Inferior parietal cortex (tissue), 1 donor: ENCODE measurements at regions not wholly inside any gene's neighbourhood (a gene's known extent, or its start where the extent isn't known, plus 50 kb on each side); places are given as distances from the start of the nearest gene placed in this dataset.

Source experiments
- DNase-seq: peaks from one replicate; pipeline ENCODE4 v3.0.0-alpha.2; 2016; ENCODE audit errors: extremely low spot score

GRCh38 chr20:18971121-18971520 is 157.5 kb downstream of the SCP2D1 start:
- DNase-seq = no peak

- no peak for DNase-seq
Observed at GRCh38 chr20:18971574-18971973, 158.0 kb downstream of the SCP2D1 start.

GRCh38 chr20:18972251-18972876 is 158.8 kb downstream of the SCP2D1 start:
- no peak for DNase-seq

GRCh38 chr20:18973529-18974173 is 160.1 kb downstream of the SCP2D1 start:
- no peak for DNase-seq

- DNase-seq = no peak
Observed at GRCh38 chr20:18974660-18975059, 161.1 kb downstream of the SCP2D1 start.

- no peak for DNase-seq
Observed at GRCh38 chr20:18977441-18977840, 163.9 kb downstream of the SCP2D1 start.

- DNase-seq = no peak
Observed at GRCh38 chr20:18978311-18978710, 164.7 kb downstream of the SCP2D1 start.

GRCh38 chr20:18979132-18979531 is 165.5 kb downstream of the SCP2D1 start:
- DNase-seq = no peak

- DNase-seq = no peak
Observed at GRCh38 chr20:18981962-18982539, 168.5 kb downstream of the SCP2D1 start.

GRCh38 chr20:18983796-18984195 is 170.2 kb downstream of the SCP2D1 start:
- no peak for DNase-seq

GRCh38 chr20:18984238-18985200 is 170.9 kb downstream of the SCP2D1 start:
- no peak for DNase-seq

- no peak for DNase-seq
Observed at GRCh38 chr20:18985551-18985950, 172.0 kb downstream of the SCP2D1 start.

GRCh38 chr20:18986146-18986830 is 172.7 kb downstream of the SCP2D1 start:
- DNase-seq = no peak

- DNase-seq = no peak
Observed at GRCh38 chr20:18986895-18987580, 173.5 kb downstream of the SCP2D1 start.

GRCh38 chr20:18987781-18988360 is 174.3 kb downstream of the SCP2D1 start:
- no peak for DNase-seq

GRCh38 chr20:18988701-18989100 is 175.1 kb downstream of the SCP2D1 start:
- DNase-seq = no peak

GRCh38 chr20:18989736-18990474 is 176.3 kb downstream of the SCP2D1 start:
- no peak for DNase-seq

GRCh38 chr20:18991012-18991411 is 177.4 kb downstream of the SCP2D1 start:
- no peak for DNase-seq

- DNase-seq = no peak
Observed at GRCh38 chr20:18992418-18992817, 178.8 kb downstream of the SCP2D1 start.

GRCh38 chr20:18995455-18995854 is 181.9 kb downstream of the SCP2D1 start:
- DNase-seq = no peak
